GM18870 (cell line): ENCODE measurements at regions not wholly inside any gene's neighbourhood (a gene's known extent, or its start where the extent isn't known, plus 50 kb on each side); places are given as distances from the start of the nearest gene placed in this dataset.
"Not testable (repeated sequence)": the region's sequence is repeated elsewhere in the genome, so short reads cannot be mapped to it uniquely, and the experiment has no call there.

Experiments
- ATAC-seq: cut with Tn5 transposase; IDR thresholded peaks from one replicate; pipeline ENCODE4 v1.9.1; 2021; ENCODE audit warnings: moderate library complexity; ENCODE audit not compliant: unreplicated experiment

DNA sequence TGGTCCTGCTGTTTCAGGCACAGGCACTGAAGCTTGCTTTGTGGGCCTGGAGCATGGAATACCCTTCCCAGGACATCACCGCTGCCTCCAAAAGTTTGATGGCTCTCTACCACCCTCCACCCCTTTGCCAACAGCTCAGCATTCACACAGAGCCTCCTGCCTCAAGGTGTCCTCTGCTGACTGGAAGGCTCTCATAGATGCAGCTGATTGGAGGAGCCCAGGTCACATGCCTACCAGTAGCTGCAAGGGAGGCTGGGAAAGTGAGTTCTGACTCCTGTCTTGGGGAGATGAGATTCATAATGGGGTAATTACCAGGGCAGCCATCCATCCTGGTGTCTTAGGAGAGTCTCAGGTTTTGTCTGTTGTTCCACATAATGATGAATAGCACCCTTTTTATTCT is 124.8 kb upstream of the GRIK3 start:
- no peak for ATAC-seq

DNA sequence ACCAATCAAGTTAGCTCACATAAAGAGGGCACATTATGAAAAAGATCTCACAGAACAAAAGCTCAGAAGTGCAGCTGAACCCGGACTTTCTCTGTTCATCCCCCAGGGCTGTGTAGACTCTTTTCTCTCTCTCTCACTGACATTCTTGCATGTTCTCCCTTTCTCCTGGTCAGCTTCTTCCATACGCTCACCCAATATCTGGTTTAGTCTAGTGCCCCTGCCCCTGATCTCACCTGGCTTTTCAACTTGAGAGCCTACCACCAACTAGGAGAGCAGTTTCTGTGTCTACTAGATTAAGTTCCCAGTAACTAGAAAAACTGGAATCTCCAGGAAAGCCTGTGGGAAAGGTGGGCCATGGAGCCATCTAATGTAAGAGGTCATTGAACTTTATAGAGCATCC is 126.9 kb upstream of the GRIK3 start:
- no peak for ATAC-seq

DNA sequence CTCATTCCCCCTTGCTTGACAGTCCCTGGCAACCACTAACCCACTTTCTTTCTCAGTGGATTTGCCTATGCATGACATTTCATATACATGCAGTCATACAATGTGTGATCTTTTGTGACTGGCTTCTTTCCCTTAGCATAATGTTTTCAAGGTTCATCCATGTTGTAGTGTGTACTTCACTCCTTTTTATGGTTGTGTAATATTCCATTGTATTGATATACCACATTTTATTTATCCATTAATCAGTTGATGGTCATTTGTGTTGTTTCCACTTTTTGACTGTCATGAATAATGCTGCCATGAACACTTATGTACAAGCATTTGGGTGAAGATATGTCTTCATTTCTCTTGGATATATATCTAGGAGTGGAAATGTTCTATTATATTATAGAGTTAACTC is 127.7 kb upstream of the GRIK3 start:
- ATAC-seq = no peak

DNA sequence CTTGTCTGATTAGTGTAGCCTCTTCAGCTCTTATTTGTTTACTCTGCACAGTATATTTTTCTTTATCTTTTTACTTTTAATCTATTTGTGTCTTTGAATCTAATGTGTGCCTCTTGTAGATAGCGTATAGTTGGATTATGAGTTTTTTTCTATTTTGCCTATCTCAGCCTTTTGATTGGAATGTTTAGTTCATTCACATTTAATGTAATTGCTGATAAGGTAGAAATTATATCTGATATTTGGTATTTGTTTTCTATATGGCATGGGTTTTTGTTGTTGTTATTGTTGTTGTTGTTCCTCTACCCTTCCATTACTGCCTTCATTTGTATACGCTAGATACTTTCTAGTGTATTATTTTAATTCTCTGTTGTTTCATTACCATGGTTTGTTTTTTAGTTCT is 131.7 kb upstream of the GRIK3 start:
- no peak for ATAC-seq

DNA sequence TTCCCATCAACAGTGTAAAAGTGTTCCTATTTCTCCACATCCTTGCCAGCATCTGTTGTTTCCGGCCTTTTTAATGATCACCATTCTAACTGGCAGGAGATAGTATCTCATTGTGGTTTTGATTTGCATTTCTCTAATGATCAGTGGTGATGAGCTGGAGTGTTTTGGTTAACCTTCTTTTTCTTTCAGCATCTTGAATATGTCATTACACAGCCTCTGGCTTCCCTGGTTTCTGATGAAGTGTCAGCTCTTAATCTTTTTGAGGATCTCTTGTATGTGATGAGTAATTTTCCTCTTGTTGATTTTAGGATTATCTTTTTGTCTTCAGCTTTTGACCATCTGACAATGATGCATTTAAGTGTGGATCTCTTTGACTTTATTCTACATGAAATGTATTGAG is 133.2 kb upstream of the GRIK3 start:
- no peak for ATAC-seq

DNA sequence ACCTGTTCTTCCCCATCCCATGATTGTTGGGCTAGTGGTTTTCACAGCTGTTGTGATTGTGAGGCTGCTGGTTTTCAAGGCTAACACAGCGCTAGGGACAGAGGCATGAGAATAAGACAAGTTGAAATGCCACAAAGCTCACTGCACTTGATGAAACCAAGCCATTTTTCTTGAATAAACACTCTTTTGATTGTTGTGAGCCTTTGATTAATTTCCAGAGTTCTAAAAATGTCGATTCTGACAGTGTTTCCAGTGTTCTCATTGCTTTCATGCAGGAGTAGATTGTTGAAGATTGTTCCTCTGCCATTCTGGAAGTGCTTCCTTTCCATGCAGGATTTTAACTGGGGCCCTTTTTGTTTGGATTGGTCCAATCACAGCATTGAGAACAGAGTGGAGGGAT is 134.9 kb upstream of the GRIK3 start:
- no peak for ATAC-seq

DNA sequence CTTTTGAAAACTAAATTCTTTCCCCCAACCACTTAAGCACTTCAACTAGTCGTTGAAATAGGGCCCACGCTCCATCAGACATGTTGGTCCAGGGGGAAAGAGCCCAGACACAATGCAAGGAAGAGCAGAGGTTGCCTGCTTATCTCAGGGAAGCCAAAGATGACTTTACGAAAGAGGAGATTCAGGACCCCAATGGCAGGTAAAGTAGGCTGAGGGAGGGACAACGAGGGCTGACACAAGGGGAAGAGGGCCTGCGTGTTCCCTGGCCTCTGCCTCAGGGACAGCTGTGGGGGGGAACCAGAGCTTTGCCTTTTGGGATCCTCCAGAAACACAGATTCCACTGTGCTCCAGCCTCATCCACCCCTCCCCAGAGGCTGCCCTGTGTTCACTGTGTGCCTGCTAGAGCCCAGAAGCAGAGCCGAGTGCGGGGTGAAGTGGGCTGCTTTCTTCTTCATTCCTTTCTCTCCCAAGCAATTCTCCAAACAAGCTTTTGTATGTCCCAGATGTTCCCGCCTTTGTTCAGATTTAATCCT is 135.5 kb upstream of the GRIK3 start:
- ATAC-seq = no peak

DNA sequence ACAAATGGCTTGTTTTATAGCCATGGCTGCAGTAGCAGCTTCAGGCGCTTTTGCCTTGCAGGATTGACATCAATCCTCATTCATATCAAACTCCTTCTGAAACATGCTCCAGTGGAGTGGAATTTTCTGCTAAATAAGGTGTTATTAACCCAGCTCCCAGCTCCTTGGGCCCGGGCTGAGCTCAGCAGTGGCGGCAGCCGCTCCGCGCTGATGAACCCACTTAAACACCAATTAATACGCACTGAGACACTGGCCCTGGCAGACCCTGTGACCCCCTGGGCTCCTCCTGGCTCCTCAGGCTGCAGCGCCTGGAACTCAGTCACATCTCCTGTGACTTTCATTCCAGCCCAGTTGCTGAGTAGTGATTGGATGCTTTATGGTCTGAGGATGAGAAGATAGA is 137.4 kb upstream of the GRIK3 start:
- ATAC-seq = no peak

DNA sequence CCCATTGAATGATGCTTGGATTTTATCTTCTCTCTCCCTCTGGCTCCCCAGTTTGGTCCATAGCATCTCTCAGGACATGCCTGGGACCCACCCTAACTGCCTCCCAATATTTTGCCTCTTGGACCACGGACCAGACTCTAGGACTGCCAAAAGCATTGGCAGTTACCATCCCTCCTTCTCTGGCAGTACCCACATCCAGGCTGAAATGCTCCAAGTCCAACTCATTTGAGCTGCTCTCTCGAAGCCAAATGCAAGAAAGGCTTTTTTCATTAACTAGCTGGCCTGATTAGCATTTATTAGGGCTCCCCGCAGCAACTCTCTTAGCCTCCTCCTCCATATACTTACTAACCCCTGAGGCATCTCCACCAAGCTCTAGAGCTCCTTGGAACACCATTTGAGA is 140.0 kb upstream of the GRIK3 start:
- ATAC-seq = no peak

DNA sequence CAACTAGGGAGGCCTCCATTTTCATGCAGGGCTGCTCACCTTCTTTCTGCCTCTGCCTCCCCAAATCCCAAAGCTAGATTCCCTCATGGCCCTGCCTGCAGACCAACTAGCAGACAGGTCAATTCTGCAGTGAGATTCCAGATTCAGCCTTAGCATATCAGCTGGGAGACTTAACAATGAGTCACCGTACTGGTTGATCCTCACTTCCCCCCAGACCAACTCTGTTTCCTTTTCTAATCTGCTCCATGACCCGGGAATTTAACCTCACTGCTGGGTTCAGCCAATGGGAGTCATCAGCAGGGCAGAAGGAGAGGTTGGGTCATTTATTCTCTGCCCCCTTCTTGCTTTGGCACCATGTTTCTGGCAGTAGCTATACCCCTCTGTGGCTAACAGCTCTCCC is 140.6 kb upstream of the GRIK3 start:
- no peak for ATAC-seq

DNA sequence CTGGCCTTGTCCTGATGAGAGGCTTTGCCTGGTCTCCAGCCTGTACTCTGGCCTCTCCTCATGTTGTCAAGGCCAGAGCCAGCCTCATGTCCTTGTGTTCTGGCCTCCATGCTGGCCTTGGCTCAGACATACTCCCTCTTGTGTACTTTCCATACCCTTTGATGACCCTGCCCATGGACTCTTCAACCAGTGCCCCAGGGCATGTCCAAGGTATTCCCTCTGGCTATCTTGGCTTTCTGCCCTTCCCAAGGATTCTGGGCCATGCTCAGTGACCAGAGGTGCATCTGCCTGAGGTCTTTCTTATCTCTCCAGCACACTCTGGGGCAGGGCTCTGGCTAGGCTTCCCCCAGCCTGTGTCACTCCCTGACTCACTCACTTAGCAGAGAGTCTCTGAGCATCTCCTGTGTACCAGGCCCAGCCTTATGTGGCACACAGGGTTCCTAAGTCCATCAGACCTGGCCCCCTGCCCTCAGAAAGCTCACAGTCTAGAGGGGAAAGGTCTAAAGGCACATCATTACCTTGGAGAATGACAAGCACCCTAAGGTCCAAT is 141.4 kb upstream of the GRIK3 start:
- ATAC-seq = no peak

DNA sequence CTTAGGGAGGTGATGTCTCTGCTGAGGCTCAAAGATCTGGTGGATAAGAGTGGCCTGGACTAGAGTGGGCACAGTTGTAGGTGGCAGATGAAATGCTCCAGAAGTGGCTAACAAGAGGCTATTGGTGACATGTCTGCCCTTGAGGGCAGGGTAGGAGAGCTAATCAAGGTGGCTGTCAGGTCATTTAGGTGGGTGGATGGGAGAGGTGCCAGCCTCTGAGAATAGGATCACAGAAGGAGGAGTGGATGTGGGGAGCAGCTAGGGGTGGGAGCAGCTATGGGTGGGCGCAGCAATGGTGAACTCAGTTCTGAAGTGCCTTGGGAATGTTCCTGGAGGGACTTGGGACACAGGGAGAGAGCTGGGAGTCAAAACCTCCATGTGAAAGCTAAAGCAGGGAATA is 142.0 kb upstream of the GRIK3 start:
- ATAC-seq = no peak

DNA sequence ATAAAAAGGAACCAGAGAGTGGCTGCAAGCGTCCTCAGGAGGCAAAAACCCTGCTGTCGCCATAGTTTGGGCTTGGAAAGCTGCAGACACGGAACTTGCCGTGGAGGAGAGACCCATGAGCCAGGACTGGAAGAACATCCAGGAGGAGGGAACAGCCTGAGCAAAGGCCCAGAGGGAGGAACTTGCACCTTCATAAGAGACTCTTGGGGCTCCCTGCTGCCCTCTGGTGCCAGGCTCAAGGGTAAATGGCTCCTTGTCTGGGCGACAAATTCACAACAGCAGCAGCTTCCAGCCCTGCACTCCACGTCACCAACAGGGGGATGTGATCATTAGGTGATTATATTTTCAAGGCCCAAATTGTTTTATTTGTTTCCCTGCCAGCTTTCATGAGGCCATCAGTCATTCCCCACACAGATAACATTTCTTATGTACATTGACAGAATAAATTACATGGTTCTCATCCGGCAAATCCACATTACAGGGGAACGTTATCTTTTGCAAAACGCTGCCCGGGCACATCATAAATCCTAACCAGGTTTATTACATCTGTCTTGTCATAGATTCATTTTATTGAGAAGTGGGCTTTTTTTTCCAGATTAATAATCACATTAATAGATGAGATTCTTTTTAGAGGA is 143.0 kb upstream of the GRIK3 start:
- no peak for ATAC-seq

DNA sequence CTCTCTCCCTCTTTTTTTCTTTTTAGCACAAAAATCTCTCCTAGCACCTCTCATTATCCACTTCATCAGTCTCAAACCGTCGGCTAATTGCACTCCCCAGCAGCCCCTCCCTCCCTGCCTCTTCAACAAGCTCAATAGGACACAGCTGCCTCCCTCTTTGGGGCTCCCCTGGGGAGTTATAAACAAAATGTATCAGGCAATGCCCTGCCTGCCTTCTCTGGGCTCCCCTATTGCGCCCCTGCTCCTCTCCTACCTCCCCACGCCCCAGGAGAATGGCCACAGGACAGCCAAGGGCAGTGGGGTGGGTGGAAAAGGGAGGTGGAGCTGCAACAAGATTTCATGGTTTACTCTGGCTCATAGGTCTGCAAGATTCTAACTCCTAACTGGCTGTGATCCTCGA is 147.1 kb upstream of the GRIK3 start:
- ATAC-seq = no peak

DNA sequence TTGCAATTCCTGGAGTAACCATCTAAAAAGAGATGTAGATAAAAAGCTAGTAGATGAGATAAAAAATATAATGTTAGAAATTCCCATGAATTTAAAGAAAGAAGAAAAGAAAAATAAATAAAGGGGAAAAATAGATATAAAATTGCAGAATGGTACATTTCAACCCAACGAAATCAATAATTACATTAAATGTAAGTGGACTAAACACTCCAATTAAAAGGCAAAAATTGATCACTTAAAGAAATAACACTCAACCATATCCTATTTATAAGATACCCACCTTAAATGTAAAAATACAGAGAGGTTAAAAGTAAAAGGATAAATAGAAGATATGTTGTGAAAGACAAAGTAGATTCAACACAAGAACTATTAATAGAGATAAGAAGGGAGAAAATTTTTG is 150.5 kb upstream of the GRIK3 start:
- ATAC-seq = no peak

DNA sequence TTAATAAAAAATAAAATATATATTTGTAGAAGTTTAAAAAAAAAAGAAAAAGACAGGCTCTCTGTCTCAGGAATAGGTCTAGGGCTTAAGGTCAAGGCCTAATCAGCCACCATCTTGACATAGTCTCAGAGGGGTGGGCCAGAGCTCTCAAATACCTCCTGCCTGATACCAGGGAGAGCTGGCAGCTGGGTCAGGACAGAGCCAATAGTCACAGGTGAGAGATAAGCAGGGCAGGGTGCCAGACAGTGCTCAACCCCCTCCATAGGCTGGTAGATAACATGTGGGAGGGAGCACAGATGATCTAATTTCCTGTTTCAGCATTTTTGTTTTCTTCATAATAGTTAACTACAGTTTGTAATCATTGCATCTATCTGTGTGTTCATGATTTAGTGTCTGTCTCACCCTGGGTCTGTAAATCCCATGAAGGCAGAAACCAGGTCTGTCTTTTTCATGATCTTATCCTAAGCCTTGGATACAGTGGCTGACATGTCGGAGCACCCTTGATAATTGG is 152.0 kb upstream of the GRIK3 start:
- ATAC-seq = no peak

DNA sequence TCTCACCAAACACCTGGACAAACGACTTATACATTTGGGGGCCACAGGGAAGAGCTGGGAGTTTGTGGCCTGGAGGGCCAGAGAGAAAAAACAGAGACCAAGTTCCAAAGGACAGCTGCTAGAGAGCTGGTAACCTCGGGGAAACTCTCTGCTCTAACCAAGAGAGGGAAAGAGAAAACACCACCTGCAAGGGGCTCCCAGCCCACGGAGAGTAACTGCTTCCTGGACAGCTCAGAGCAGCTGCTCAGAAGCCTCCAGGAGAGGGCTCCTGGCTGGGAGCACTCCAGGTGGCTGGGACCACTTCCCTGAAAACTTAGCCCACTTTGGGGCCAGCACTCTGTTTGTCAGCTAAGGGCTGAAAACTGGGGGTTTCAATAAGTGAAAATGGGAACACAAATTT is 154.8 kb upstream of the GRIK3 start:
- no peak for ATAC-seq

DNA sequence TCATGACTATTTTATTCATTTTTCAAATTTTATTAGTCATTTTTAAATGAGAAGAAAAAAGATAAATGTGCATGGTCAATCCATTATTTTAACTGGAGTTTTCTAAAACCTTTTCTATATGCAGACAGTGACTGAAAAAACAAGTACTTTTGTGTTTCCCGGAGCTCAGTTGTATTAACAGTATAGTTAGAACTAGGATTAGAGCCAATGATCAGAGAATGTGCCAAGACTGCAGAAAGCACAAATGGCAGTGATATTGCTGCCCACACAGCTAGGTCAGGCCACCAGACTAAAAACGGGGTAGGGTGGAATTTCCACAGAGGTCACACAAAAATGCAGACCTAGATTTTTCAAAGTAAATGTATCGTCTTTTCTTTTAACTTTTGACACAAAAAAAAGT is 163.1 kb upstream of the GRIK3 start:
- ATAC-seq = no peak

DNA sequence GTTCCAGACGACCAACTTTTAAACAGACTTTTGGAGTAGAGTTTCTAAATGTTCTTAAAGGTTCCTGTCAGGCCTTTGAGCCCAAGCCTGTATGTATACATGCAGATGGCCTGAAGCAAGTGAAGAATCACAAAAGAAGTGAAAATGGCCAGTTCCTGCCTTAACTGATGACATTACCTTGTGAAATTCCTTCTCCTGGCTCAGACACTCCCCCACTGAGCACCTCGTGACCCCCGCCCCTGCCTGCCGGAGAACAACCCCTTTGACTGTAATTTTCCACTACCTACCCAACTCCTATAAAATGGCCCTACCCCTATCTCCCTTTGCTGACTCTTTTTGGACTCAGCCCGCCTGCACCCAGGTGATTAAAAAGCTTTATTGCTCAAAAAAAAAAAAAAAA is 180.0 kb upstream of the GRIK3 start:
- ATAC-seq = not testable (repeated sequence)

DNA sequence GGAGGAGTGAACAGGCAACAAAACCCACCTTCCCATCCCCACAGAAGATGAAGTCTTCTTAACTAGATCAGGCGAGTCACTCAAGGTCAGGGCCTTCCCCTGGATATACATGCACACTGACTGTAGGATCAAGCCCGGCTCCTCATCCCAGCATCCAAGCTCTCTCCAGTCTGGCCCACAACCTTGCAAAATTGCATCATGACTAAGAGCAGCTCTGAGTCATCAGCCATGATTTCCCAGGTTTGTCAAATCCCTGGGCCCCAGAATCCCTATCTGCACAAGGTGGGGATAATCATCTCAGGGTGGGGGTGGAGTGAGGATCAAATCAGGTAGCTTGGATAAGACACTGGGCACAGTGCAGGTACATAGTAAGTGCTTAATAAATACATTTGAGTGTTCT is 199.3 kb upstream of the GRIK3 start:
- no peak for ATAC-seq

DNA sequence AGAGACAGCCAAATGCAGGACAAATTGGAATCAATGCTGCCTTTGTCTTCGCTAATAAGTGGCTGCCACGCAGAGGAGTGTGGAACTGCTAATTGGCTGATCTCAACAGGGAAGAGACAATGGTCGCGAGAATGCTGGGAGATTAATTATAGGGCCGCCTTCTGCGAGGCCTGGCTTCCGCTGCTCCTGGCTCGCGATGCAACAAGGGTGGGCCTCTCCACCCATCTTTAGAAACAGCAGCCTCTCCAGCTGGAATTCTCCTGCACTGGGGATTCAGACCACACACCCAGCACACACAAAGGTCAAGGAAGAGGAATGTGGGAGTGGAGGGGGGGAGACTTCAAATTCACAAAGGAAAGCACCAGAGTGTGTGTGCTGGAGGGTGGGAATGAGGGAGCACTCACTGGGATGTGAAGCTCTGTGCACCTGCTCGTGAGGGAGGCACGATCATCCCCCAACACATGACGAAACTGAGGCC is 200.7 kb upstream of the GRIK3 start:
- ATAC-seq = no peak

DNA sequence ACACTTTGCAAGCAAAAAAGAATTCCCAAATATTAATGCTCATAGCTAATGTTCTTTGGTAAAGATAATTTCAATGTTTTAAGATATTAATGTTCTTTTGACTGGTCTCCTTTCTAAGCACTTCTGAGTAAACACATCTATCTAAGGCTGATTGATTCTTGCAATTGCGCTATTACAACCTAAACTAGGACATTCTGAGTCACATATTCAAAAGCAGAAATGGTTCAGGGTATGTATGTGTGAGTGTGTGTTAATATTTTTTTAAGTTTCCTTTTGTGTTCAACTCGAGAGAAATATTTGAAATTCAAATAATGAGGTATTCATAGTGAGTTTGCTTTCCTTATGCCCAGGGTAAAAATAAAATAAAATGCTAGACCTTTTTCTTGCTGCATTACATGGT is 203.6 kb upstream of the GRIK3 start:
- no peak for ATAC-seq
